ENCODE measurements at regions not wholly inside any gene's neighbourhood (a gene's known extent, or its start where the extent isn't known, plus 50 kb on each side); places are given as distances from the start of the nearest gene placed in this dataset.

DNA sequence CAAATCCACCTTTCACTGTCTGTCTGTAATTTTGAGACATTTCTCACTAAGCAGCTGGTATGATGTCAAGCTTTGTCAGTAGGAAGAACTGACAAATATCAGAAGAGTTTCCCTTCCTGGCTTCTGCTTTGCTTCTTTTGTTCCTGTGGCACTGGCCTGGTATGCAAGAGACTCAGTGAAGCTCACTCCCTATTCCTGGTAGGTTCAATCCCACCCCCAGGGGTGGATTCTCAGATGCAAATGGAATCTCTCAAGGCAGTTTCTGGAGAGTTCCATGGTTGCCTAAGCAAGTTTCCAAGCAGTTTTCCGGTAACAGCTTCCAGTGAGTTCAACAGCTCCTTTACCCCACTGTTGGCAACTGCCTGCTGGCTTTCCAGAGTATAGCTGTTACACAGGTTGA lies 683.4 kb downstream of the PTPRC start:
- H2AFZ ChIP-seq (ENCODE audit: low read depth): no peak overlapping the region
- no peak overlapping the region for H3K4me2 ChIP-seq
- TF ChIP-seq, protein P1, sequence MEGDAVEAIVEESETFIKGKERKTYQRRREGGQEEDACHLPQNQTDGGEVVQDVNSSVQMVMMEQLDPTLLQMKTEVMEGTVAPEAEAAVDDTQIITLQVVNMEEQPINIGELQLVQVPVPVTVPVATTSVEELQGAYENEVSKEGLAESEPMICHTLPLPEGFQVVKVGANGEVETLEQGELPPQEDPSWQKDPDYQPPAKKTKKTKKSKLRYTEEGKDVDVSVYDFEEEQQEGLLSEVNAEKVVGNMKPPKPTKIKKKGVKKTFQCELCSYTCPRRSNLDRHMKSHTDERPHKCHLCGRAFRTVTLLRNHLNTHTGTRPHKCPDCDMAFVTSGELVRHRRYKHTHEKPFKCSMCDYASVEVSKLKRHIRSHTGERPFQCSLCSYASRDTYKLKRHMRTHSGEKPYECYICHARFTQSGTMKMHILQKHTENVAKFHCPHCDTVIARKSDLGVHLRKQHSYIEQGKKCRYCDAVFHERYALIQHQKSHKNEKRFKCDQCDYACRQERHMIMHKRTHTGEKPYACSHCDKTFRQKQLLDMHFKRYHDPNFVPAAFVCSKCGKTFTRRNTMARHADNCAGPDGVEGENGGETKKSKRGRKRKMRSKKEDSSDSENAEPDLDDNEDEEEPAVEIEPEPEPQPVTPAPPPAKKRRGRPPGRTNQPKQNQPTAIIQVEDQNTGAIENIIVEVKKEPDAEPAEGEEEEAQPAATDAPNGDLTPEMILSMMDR (conservative IDR thresholded peaks at IDR 0.05; ENCODE audit: low read depth, low read length): no peak
- H3K27ac ChIP-seq: no peak overlapping the region
- H3K36me3 ChIP-seq (ENCODE audit: insufficient read depth): no peaks in the 10 kb centered on the region
- no peak overlapping the region for H3K9ac ChIP-seq
- H3K4me3 ChIP-seq (IDR thresholded peaks at IDR 0.05; ENCODE audit: insufficient read depth, low read depth, low read length): no peak overlapping the region
- no peaks in the 10 kb centered on the region for H4K20me1 ChIP-seq (ENCODE audit: insufficient read depth)
- H3K79me2 ChIP-seq (ENCODE audit: insufficient read depth, low read depth): no peaks in the 10 kb centered on the region
- no peaks in the 10 kb centered on the region for H3K27me3 ChIP-seq (ENCODE audit: insufficient read depth, low read depth)
- H3K4me1 ChIP-seq (ENCODE audit: low read depth, poor library complexity, severe bottlenecking): no peaks in the 10 kb centered on the region

DNA sequence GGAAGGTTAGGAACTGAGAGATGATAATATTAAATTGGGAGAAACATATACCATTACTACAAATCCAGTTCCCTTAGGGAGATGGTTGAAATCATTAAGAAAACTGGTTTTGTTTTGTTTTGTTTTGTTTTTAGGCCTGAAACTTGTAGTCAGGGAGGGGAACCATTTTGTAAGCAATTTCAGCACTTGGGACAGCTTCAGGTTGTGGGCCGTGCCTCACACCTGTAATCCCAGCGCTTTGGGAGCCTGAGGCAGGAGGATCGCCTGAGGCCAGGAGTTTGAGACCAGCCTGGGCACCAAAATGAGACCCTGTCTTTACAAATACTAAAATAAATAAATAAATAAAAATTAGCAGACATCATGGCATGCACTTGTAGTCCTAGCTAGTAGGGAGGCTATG lies 694.3 kb upstream of the NR5A2 start:
- H3K4me2 ChIP-seq: no peak overlapping the region
- no peak overlapping the region for H3K4me3 ChIP-seq (IDR thresholded peaks at IDR 0.05; ENCODE audit: insufficient read depth, low read depth, low read length)
- no peaks in the 10 kb centered on the region for H3K36me3 ChIP-seq (ENCODE audit: insufficient read depth)
- no peak overlapping the region for H3K27ac ChIP-seq
- no peaks in the 10 kb centered on the region for H3K79me2 ChIP-seq (ENCODE audit: insufficient read depth, low read depth)
- H4K20me1 ChIP-seq (ENCODE audit: insufficient read depth): no peaks in the 10 kb centered on the region
- H3K4me1 ChIP-seq (ENCODE audit: low read depth, poor library complexity, severe bottlenecking): no peaks in the 10 kb centered on the region
- TF ChIP-seq, protein P1 (conservative IDR thresholded peaks at IDR 0.05; ENCODE audit: low read depth, low read length): no peak
- no peak overlapping the region for H3K9ac ChIP-seq
- H2AFZ ChIP-seq (ENCODE audit: low read depth): no peak overlapping the region
- no peaks in the 10 kb centered on the region for H3K27me3 ChIP-seq (ENCODE audit: insufficient read depth, low read depth)

DNA sequence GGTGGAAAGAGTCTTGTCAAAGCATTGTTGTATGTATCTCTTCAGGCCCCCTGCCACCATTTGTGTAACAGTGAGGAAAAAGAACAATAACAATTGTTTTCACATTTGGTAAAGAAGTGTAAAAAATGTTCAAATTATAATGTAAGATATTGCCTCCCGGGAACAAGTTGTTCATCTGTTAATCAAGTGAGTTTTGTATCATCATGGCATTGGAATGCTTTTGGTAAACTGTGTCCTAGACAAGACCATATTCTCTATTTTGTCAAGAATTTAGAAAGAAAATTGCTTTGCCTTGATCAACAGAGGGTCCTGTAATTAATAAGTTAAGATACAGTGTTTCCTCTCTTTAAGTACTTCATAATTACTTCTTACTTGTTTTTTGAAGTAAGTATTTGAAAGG lies 692.0 kb upstream of the NR5A2 start:
- Histone ChIP-seq H3K36me3 (ENCODE audit: insufficient read depth) (no peaks in the 10 kb centered on the region), H3K27me3 (ENCODE audit: insufficient read depth, low read depth) (no peaks in the 10 kb centered on the region), H3K4me2 (no peak overlapping the region), H3K79me2 (ENCODE audit: insufficient read depth, low read depth) (no peaks in the 10 kb centered on the region), H3K27ac (no peak overlapping the region), H3K4me3 (IDR thresholded peaks at IDR 0.05; ENCODE audit: insufficient read depth, low read depth, low read length) (no peak overlapping the region), H3K9ac (no peak overlapping the region), H2AFZ (ENCODE audit: low read depth) (no peak overlapping the region), H4K20me1 (ENCODE audit: insufficient read depth) (no peaks in the 10 kb centered on the region), H3K4me1 (ENCODE audit: low read depth, poor library complexity, severe bottlenecking) (no peaks in the 10 kb centered on the region)
- TF ChIP-seq, protein P1 (conservative IDR thresholded peaks at IDR 0.05; ENCODE audit: low read depth, low read length): no peak

DNA sequence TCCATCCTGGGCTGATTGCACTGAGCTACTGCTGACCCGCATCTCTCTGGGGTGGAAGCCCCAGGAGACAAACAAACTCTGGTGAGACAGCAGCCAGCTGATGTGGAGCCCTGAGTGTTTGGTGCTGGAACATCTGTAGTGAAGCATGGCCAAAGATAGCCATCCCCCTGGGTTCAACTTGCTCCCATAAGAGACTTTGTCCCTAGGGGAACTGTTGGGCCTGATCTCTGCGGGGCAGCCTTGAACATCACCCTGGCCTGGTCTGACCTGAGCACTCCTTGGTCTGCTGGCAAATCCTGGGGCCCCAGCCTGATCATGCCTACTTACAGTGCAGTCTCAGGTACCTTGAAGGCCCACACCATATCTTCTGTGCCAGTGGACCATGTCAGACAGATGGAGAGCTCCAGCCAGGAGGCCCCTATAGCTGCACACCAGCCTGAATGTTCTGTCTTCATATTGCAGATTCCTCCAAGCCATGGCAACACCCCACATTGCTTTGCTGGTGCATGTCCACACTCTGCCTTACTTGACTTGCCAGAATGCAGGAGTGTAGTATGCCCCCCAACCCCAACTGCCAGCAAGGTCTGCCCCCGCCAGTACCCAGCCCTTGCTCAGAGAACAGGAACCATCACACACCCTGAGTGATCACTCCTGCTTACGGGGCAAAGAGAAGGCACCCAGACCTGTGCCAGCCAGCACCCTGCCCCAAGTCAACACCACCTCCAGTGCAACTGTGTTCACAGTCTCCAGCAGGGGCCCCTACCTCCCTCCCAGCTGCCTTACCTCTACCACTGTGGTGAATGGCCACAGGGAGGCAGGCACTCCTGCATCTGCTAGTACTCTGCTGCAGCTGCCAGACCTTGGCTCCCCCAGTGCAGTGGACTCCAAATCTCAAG lies 690.5 kb upstream of the NR5A2 start:
- Histone ChIP-seq H2AFZ (ENCODE audit: low read depth) (no peak overlapping the region), H3K4me2 (no peak overlapping the region), H3K9ac (no peak overlapping the region), H4K20me1 (ENCODE audit: insufficient read depth) (no peaks in the 10 kb centered on the region), H3K4me3 (IDR thresholded peaks at IDR 0.05; ENCODE audit: insufficient read depth, low read depth, low read length) (no peak overlapping the region), H3K27me3 (ENCODE audit: insufficient read depth, low read depth) (no peaks in the 10 kb centered on the region), H3K79me2 (ENCODE audit: insufficient read depth, low read depth) (no peaks in the 10 kb centered on the region), H3K4me1 (ENCODE audit: low read depth, poor library complexity, severe bottlenecking) (no peaks in the 10 kb centered on the region), H3K27ac (no peak overlapping the region), H3K36me3 (ENCODE audit: insufficient read depth) (no peaks in the 10 kb centered on the region)
- TF ChIP-seq, protein P1 (conservative IDR thresholded peaks at IDR 0.05; ENCODE audit: low read depth, low read length): no peak
